ENCODE measurements at regions not wholly inside any gene's neighbourhood (a gene's known extent, or its start where the extent isn't known, plus 50 kb on each side); places are given as distances from the start of the nearest gene placed in this dataset.

DNA sequence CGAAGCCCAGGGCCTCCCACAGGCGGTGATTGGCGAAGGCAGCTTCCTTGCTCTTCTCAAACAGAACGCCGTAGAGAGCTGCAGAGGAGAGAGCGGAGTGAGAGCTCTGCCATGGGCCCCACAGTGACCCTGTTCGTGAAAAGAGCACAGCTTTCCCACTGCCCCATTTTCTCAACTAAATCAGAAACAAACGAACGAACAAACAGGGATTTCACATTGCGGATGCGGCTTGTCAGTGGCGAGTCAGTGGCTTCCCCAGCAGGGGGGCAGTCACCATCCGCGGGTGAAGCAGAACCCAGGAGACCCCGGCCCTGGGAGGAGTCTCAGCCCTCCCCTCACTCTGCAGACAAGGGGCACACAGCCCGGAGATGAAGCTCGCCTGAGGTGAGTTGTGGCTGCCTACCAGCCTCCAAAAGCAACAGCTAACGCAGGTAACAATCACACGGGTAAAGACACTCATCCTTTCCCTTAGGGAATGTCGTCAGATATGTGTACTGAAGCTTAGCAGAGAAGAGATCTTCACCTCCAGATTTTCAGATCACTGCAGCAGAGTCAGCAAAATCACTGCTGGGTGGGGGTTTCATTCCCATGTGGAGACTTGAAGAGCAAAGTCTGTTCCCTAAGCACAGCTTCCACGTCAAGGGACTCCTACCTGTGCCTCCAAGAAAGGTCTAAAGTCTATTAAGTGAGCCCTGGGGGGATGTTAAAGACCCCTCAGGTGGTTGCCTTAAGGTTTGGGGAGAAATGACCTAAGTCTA lies 51.2 kb upstream of the GPR31 start:
- no peaks in the 10 kb centered on the region for H3K36me3 ChIP-seq (ENCODE audit: insufficient read depth, insufficient read length, low read length)
- peaks cover 6% of the 10 kb centered on the region for H3K4me1 ChIP-seq (ENCODE audit: insufficient read depth, insufficient read length)
- H3K9ac ChIP-seq (ENCODE audit: insufficient read length, low read depth) = no peak overlapping the region
- no peak for DNase-seq (ENCODE audit: low read depth, low spot score)
- no peaks in the 10 kb centered on the region for H3K27me3 ChIP-seq (ENCODE audit: insufficient read depth, insufficient read length)
- no peak overlapping the region for H3K4me3 ChIP-seq (ENCODE audit: insufficient read length, low read depth)
- H3K9me3 ChIP-seq (ENCODE audit: insufficient read depth, low read length) = no peaks in the 10 kb centered on the region
- TF ChIP-seq YY1 (IDR thresholded peaks at IDR 0.05; ENCODE audit: insufficient read depth, insufficient read length) (no peak), SUZ12 (IDR thresholded peaks at IDR 0.05; ENCODE audit: extremely low read depth, insufficient read depth, insufficient read length) (no peak), ZNF274 (IDR thresholded peaks at IDR 0.05; ENCODE audit: low read depth, low read length) (no peak)

- Histone ChIP-seq H3K4me3 (ENCODE audit: insufficient read length, low read depth) (no peak overlapping the region), H3K36me3 (ENCODE audit: insufficient read depth, insufficient read length, low read length) (no peaks in the 10 kb centered on the region), H3K9me3 (ENCODE audit: insufficient read depth, low read length) (no peaks in the 10 kb centered on the region), H3K27me3 (ENCODE audit: insufficient read depth, insufficient read length) (no peaks in the 10 kb centered on the region), H3K4me1 (ENCODE audit: insufficient read depth, insufficient read length) (peaks cover 6% of the 10 kb centered on the region), H3K9ac (ENCODE audit: insufficient read length, low read depth) (no peak overlapping the region)
- no peak for DNase-seq (ENCODE audit: low read depth, low spot score)
- TF ChIP-seq YY1 (IDR thresholded peaks at IDR 0.05; ENCODE audit: insufficient read depth, insufficient read length) (no peak), SUZ12 (IDR thresholded peaks at IDR 0.05; ENCODE audit: extremely low read depth, insufficient read depth, insufficient read length) (no peak), ZNF274 (IDR thresholded peaks at IDR 0.05; ENCODE audit: low read depth, low read length) (no peak)
These were observed 51.8 kb upstream of the GPR31 start for GRCh38 chr6:167209577-167209975.

GRCh38 chr6:167210375-167211294 lies 52.9 kb upstream of the GPR31 start:
- H3K27me3 ChIP-seq (ENCODE audit: insufficient read depth, insufficient read length) = no peaks in the 10 kb centered on the region
- no peaks in the 10 kb centered on the region for H3K9me3 ChIP-seq (ENCODE audit: insufficient read depth, low read length)
- no peak overlapping the region for H3K9ac ChIP-seq (ENCODE audit: insufficient read length, low read depth)
- no peak for DNase-seq (ENCODE audit: low read depth, low spot score)
- H3K4me3 ChIP-seq (ENCODE audit: insufficient read length, low read depth) = no peak overlapping the region
- TF ChIP-seq SUZ12 (IDR thresholded peaks at IDR 0.05; ENCODE audit: extremely low read depth, insufficient read depth, insufficient read length) = no peak
- no peak for TF ChIP-seq YY1 (IDR thresholded peaks at IDR 0.05; ENCODE audit: insufficient read depth, insufficient read length)
- peaks cover 6% of the 10 kb centered on the region for H3K4me1 ChIP-seq (ENCODE audit: insufficient read depth, insufficient read length)
- H3K36me3 ChIP-seq (ENCODE audit: insufficient read depth, insufficient read length, low read length) = no peaks in the 10 kb centered on the region

- H3K4me1 ChIP-seq (ENCODE audit: insufficient read depth, insufficient read length) = peaks cover 6% of the 10 kb centered on the region
- no peak for TF ChIP-seq YY1 (IDR thresholded peaks at IDR 0.05; ENCODE audit: insufficient read depth, insufficient read length)
- no peak for TF ChIP-seq ZNF274 (IDR thresholded peaks at IDR 0.05; ENCODE audit: low read depth, low read length)
- TF ChIP-seq SUZ12 (IDR thresholded peaks at IDR 0.05; ENCODE audit: extremely low read depth, insufficient read depth, insufficient read length) = no peak
- no peak overlapping the region for H3K4me3 ChIP-seq (ENCODE audit: insufficient read length, low read depth)
- H3K9ac ChIP-seq (ENCODE audit: insufficient read length, low read depth) = no peak overlapping the region
- H3K27me3 ChIP-seq (ENCODE audit: insufficient read depth, insufficient read length) = no peaks in the 10 kb centered on the region
- no peak for DNase-seq (ENCODE audit: low read depth, low spot score)
- no peaks in the 10 kb centered on the region for H3K9me3 ChIP-seq (ENCODE audit: insufficient read depth, low read length)
- H3K36me3 ChIP-seq (ENCODE audit: insufficient read depth, insufficient read length, low read length) = no peaks in the 10 kb centered on the region
These were observed 53.5 kb upstream of the GPR31 start for GRCh38 chr6:167211295-167211648.

GRCh38 chr6:167211881-167212712 lies 54.3 kb upstream of the GPR31 start:
- H3K27me3 ChIP-seq (ENCODE audit: insufficient read depth, insufficient read length) = no peaks in the 10 kb centered on the region
- no peak overlapping the region for H3K4me3 ChIP-seq (ENCODE audit: insufficient read length, low read depth)
- no peaks in the 10 kb centered on the region for H3K9me3 ChIP-seq (ENCODE audit: insufficient read depth, low read length)
- H3K9ac ChIP-seq (ENCODE audit: insufficient read length, low read depth) = no peak overlapping the region
- no peaks in the 10 kb centered on the region for H3K36me3 ChIP-seq (ENCODE audit: insufficient read depth, insufficient read length, low read length)
- peaks cover 6% of the 10 kb centered on the region for H3K4me1 ChIP-seq (ENCODE audit: insufficient read depth, insufficient read length)
- DNase-seq (ENCODE audit: low read depth, low spot score) = no peak
- no peak for TF ChIP-seq YY1 (IDR thresholded peaks at IDR 0.05; ENCODE audit: insufficient read depth, insufficient read length)
- no peak for TF ChIP-seq SUZ12 (IDR thresholded peaks at IDR 0.05; ENCODE audit: extremely low read depth, insufficient read depth, insufficient read length)
- no peak for TF ChIP-seq ZNF274 (IDR thresholded peaks at IDR 0.05; ENCODE audit: low read depth, low read length)

- H3K9ac ChIP-seq (ENCODE audit: insufficient read length, low read depth) = no peak overlapping the region
- H3K9me3 ChIP-seq (ENCODE audit: insufficient read depth, low read length) = no peaks in the 10 kb centered on the region
- H3K4me3 ChIP-seq (ENCODE audit: insufficient read length, low read depth) = no peak overlapping the region
- TF ChIP-seq SUZ12 (IDR thresholded peaks at IDR 0.05; ENCODE audit: extremely low read depth, insufficient read depth, insufficient read length) (no peak), YY1 (IDR thresholded peaks at IDR 0.05; ENCODE audit: insufficient read depth, insufficient read length) (no peak), ZNF274 (IDR thresholded peaks at IDR 0.05; ENCODE audit: low read depth, low read length) (no peak)
- no peaks in the 10 kb centered on the region for H3K36me3 ChIP-seq (ENCODE audit: insufficient read depth, insufficient read length, low read length)
- H3K4me1 ChIP-seq (ENCODE audit: insufficient read depth, insufficient read length) = peaks cover 6% of the 10 kb centered on the region
- H3K27me3 ChIP-seq (ENCODE audit: insufficient read depth, insufficient read length) = no peaks in the 10 kb centered on the region
- DNase-seq (ENCODE audit: low read depth, low spot score) = no peak
These were observed 54.9 kb upstream of the GPR31 start for GRCh38 chr6:167212713-167213005.
